GM18909 (cell line): ENCODE measurements at regions not wholly inside any gene's neighbourhood (a gene's known extent, or its start where the extent isn't known, plus 50 kb on each side); places are given as distances from the start of the nearest gene placed in this dataset.
"Not testable (repeated sequence)": the region's sequence is repeated elsewhere in the genome, so short reads cannot be mapped to it uniquely, and the experiment has no call there.

ENCODE experiments used
- ATAC-seq: cut with Tn5 transposase; IDR thresholded peaks from one replicate; pipeline ENCODE4 v1.9.1; 2021; ENCODE audit warnings: mild to moderate bottlenecking; ENCODE audit not compliant: unreplicated experiment, poor library complexity

DNA sequence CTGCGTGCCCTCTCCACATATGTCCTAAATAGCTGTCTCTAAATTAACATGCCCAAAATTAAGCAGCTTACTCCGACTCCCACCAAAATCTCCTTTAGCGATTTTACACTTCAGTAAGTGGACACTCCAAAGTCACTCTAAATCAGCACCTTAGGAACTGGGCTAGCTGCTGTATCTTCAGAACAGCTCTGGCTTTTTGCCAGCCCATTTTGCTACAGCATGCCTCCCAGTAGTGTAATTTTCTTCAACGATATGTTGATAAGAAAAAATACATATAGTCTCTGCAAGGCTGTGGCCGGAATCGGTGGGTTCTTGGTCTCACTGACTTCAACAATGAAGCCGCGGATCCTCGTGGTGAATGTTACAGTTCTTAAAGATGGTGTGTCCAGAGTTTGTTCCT lies 291.8 kb upstream of the RGPD4 start:
- ATAC-seq: no peak

DNA sequence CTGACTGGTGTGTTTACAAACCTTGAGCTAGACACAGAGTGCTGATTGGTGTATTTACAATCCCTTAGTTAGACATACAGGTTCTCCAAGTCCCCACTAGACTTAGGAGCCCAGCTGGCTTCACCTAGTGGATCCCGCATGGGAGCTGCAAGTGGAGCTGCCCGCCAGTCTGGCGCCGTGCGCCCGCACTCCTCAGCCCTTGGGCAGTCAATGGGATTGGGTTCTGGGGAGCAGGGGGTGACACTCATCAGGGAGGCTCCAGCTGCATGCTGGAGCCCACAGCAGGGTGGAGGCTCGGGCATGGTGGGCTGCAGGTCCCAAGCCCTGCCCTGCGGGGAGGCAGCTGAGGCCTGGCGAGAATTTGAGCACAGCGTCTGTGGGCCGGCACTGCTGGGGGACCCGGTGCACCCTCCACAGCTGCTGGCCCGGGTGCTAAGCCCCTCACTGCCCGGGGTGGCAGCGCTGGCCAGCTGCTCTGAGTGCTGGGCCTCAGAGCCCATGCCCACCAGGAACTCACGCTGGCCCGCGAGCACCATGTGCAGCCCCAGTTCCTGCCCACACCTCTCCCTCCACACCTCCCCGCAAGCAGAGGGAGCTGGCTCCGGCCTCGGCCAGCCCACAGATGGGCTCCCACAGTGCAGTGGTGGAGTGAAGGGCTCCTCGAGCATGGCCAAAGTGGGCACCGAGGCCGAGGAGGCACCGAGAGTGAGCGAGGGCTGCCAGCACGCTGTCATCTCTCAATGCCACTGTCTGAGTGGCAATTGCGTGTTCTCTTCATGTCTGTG lies 290.6 kb upstream of the RGPD4 start:
- ATAC-seq: not testable (repeated sequence)

DNA sequence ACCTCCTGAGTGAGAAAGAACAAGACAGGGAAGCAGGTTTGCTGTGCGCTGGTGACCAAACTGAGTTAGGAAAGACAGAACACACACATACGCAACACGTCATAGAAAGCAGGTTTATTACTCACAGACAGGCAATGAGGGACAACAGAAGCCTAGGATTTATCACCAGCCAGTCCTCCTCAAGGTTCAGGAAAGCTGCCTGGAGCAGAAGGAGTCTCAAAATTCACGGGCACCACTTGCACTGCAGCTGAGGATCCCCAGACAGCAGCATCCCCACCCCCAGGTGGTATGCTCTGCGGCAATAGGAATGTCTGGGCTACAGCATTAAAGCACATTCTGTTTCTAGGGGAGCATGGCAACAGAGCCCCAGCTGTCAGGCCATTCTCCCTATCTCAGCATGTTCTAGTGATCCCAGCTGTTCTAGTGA lies 284.4 kb upstream of the RGPD4 start:
- no peak for ATAC-seq

DNA sequence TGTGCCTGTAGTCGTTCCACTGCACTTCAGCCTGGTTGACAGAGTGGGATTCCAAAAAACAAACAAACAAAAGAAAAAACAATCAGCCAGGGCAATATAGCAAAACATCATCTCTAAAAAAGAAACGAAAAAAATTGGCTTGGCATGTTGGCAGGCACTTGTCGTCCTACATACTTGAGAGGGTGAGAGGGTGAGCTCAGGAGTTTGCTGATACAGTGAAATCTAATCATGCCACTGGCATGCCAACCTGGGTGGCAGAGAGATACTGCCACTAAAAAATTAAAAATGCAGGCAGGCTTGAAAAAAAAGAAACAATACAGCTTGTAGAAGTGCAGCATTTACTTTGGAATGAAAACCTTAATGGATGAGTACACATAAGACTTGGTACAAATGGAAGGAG lies 282.9 kb upstream of the RGPD4 start:
- no peak for ATAC-seq

DNA sequence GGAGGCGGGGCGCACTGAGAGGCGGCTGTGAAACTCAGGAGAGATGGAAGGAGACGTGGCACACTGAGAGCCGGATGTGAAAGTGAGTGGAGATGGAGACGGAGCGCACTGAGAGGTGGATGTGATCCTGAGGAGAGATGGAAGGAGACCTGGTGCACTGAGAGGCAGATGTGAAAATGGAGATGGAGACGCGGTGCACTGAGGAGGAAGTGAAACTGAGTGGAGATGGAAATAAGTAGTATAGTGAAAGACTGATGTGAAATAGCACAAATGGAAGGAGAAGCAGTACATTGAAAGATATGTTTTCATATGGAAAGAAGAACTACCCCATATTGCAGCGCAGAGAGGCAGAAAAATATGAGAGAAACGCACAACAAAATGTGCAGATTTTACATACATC lies 281.6 kb upstream of the RGPD4 start:
- no peak for ATAC-seq

DNA sequence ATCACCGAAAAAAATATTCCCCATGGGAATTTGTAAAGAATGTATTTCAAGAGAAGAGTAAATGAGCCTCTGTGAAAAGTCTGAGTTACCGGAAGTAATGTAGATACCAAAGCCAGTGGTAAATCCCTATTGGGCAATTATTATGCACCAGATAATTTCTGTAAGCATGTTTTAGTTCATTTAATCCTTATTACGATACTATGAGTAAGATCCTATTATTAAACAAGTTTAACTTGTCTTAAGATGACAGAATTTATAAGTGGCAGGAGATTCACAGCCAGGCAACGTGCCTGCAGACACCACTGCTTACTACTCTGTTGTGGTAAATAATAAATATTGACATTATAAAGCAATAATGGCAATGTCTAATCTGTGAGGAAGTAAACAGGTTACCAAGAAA lies 280.8 kb upstream of the RGPD4 start:
- no peak for ATAC-seq

DNA sequence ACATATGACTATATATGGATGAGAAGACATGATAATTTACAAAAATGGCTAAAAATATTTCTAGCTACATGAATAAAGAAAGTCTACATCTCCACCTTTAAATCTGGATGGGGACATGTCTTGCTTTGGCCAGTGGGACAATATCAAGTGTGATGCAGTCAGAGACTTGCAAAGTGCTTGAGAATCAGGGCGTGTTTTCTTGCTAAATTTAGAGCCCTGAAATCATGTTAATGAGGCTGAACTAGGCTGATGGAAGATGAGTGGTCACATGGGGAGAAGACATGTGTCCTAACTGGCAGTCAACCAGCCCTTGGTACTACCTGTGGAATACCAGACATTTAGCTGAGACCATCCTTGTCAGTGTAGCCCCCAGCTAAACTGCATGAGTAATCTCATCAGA lies 278.5 kb upstream of the RGPD4 start:
- ATAC-seq: no peak

DNA sequence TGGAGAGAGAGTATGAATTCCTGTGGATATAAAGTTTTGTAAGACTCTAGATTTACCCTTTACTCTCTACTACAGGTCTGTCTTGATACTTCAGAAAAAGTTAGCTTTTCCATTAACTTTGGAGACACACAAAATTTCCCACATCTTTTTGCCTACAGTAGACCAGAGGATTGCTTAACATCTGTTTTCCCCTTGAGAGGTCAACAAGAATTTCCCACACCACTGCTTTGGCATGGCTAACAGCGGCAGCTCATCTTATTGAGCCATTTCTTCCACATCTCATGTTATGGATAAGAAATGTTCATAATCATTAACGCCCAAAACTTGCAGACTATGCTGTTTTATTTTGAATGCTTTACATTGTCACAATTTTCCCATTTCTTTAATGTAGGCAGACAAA lies 273.6 kb upstream of the RGPD4 start:
- no peak for ATAC-seq

DNA sequence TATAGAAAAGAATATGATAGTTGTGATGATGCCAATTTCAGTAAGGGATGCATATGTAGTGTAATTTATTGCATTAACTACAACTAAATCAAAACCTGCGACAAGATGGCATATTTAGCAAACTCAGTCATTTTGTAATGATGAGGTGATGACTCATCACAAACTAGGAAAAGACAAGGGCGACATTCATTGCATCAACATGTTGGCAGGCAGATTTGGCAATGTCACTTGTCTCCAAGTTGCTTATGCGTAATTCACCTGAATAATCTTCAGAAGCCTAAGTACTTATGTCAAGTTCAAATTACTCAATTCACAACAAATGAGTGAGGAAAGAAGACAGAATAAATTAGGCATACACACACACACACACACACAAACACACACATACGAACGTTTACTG lies 273.2 kb upstream of the RGPD4 start:
- no peak for ATAC-seq

DNA sequence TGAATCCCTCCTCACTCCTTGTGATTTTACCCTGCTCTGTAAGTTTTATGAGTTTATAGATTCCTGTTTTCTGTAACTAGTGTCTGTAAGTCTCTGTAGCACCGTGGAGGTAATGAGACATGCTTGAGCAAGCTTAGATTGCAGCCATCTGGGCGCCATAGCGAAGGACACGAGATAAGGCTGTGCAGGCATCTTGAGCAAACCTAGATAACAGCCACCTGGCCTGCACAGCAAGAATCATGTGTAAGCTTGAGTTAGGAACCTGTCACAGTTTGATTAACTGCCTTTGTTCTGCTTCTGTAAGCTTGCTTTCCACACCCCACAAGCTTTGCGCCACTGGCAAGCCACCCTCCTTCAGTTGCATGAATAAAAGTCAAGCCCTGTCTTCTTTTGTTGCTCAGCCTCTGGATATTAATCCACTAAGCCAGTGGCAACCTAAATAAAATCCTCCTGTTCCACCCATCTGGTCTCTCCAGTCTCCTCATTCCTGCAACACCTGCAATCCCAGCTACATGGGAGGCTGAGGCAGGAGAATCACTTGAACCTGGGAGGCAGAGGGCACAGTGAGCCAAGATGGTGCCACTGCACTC lies 270.6 kb upstream of the RGPD4 start:
- no peak for ATAC-seq

DNA sequence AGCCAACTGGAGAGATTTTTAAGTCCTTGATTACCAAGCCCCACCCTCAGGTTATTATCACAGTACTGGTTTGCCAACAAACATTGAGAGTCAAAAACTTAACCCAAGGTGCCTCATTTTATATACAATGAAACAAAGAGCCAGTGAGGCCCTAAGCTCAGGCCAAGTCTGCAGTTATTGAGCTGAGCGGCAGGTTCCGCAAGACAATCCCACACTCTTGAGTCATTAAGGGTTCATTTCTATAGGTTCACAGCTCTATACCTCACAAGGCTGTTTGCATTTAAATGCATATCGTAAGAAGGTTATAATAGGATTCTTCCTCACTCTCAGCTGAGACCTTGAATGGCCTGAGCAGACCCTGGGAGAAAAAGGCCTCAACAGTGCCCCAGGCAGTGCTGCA lies 268.4 kb upstream of the RGPD4 start:
- no peak for ATAC-seq

DNA sequence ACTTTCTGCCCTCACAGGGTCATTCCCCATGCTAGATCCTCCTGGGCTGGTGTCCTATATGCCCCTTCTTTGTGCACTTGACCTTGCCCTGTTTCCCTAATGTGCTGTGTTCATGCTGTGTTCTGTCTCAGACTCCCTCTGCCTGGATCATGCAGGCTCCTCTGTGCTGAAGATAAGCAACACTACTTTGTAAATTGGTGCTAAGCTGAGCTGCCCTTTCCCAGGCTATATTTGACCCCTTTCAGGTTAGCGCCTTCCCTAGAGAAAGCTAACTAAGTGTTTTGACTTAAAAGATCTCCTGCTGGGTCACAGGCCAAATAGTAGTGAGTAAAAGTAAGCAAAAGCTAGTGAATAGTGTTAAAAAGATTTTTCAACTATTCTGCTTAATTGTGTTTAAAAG lies 257.2 kb upstream of the RGPD4 start:
- no peak for ATAC-seq

DNA sequence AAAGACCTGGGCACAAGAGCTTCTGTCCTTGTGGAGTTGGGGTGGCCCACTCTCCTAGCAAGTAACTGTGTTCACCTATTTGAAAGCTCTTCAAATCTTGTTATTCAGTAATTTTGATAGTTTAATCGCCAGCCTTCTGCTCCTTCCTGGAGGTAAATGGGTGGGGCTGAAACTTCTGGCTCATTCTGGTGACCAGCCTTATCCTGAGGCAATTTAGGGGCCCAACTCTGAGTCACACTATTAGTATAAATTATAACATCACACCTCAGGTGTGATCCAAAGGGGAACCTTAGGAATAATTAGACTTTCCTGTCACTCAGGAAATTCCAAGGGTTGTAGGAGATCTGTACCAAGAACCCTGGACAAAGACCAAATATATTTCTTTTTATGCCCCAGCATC lies 255.8 kb upstream of the RGPD4 start:
- ATAC-seq: no peak

DNA sequence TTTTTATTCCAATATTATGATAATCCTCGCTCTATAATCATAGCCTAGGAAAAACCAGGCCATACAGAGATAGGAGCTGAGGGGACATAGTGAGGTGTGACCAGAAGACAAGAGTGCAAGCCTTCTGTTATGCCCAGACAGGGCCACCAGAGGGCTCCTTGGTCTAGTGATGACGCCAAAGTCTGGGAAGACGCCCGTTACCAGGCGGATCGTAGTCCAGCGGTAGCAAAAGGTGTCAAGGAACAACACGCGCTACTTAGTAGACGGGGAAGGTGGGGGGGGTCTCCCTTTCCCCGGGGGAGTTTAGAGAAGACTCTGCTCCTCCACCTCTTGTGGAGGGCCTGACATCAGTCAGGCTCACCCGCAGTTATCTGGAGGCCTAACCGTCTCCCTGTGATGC lies 253.8 kb upstream of the RGPD4 start:
- not testable (repeated sequence) for ATAC-seq

DNA sequence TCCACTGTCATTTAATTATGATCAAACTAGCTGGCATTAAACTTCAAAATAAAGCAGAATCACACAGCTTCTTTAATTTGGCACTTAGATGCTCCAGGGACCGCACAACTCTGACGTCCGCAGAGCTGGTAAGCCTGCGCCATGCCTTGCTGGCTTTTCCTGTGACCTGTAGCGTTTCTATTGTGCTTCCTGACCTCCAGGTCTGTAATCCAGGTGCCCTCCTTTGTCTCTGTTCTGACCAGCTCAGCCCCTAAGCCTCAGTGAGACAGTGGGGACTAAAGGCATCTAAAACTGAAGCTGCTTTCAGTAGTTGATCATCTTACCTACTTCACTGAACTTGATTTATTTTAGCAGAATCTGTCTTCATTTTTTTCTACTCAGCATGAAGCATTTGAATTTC lies 249.7 kb upstream of the RGPD4 start:
- ATAC-seq: no peak

DNA sequence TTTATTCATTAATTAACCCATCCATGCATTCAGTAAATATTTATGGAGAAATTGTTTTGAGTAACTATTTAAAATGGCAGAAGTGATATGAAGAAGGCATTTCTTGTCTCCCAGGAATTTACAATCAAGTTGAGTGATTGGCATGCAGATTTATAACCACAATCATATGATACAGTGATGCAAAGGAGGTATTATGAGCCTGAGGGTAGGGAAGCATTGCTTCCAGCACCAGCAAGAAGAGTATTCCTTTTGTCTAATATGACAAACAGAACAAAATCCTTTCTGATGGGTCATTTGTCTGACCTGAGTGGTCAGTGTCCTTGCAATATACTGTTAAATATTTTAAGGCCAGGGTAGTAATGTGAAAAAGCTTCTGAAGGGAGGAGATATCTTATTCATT lies 244.2 kb upstream of the RGPD4 start:
- ATAC-seq: no peak

DNA sequence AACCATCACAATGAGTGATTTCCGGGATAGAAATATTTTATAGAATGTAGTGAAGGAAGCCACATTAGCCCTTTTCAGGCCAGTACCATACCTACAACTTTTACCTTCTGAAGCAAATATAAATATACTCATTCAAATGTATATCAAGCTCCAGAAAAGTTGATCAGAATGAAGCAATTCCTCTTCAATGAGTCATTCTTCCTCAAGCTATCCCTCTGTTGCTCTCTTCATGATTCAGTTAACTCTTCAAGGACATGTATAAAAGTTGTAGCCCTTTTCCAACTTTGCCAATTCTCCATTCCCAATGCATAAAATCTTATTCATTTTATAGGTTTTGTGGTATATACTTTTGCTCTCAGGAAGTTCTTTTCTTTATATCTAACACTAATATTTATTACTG lies 242.1 kb upstream of the RGPD4 start:
- no peak for ATAC-seq

DNA sequence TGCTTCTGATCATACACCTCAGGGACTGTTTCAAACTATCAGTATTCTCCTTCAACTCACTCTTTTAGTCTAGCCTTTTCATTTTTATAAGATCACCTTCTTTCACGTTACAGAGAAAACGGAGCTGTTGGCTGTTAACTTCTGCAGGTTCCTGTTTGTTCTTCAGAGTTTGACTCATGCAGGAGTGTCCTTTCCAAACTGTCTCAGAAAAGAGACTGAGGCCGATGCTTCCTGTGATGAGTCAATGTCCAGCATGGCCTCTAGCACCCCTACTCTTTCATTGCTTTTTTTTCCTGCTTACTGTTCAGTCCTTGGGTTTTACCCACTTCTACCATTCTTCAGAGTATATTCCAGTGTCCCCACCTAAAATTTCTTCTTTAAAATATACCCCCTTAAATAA lies 240.8 kb upstream of the RGPD4 start:
- ATAC-seq: no peak

DNA sequence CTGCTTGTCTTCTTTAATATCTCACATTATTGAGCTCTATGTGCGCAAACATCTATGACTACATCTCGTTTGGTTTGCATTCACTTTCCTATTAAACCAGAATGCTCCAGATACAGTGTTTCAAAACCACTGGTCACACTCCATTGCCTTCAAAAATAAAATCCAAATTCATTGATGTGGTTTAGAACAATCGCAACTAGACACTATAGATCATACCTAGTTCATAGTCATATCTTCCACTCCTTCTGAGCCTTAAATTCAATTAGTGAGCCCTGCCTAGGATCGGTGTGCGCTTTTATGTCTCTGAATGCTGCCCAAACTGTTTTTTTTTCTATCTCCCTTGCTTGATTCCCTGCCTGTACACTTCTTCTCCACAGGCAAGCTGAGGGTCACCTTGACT lies 238.5 kb upstream of the RGPD4 start:
- no peak for ATAC-seq

DNA sequence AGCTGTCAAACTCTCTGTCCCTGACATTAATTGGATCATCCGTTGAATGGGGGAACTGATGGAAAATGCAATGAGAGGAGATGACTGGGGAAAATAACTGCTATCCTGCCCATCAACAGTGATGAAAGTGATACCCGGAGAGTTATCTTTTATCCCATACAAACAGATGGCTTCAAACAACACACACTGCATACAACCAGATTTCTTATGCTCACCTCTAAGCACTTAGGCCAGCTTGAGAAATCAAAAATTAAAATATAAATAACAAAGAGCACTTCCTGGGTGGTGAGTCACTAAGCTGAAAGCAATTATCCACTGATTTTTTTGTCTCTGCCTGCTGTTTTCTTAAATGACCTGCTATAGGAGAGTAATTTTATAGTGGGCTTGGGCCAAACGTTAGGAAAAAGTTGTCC lies 237.6 kb upstream of the RGPD4 start:
- ATAC-seq: no peak

DNA sequence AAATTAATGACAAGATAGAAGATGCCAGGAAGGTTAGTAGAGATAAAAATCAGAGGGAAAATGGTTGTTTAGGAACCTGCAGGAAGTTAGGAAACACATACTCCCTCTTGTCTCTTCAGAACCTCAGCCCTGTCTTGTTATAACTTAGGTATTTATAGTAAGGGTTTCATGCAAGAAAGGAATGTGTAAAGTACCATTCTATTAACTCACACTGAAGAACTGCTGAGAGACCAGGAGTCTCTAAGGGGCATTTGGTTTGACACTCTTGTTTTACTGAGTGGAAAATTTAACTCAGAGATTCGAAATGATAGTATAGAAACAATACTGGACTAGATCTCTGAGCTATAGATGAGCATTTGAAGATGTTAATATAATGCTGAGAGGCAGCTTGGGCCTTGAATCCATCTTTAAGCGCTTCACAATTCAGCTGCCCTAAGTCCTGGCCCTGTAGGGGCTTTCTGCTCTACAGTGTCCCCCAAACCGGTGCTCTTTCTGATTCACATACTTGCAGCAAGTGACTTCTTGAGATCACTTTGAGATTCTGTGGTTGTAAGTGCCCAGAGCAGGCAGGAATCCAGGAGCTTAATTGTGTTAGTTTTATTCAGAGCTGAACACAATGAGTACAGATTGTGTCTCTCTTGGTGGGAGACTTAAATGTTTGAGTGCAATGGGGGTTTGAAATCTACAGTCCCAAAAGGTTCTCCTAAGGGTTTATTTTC lies 235.0 kb upstream of the RGPD4 start:
- no peak for ATAC-seq

DNA sequence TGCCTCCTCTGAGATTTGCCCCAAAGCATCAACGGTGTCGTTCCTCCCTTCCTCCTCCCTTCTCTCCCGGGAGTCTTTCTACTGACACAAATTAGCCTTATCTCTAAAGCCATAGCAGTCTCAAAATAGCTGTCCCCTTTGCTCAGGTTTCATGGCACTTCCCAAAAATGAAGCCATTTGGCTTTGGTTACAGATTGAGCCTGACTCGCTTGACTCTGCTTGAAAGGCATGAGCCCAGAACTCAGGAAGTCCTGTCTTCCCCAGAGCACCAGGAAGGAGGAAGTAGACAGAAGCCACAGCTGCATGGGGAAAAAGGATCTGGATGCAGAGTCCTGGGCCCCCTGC lies 234.4 kb upstream of the RGPD4 start:
- ATAC-seq: no peak
